ENCODE measurements at regions not wholly inside any gene's neighbourhood (a gene's known extent, or its start where the extent isn't known, plus 50 kb on each side); places are given as distances from the start of the nearest gene placed in this dataset.

- TF ChIP-seq TAF1 (IDR thresholded peaks at IDR 0.05; ENCODE audit: borderline replicate concordance, low read depth, low read length) (no peak), POLR2A (IDR thresholded peaks at IDR 0.05; ENCODE audit: low read depth, low read length) (no peak), POLR2AphosphoS5 (IDR thresholded peaks at IDR 0.05; ENCODE audit: low read depth, low read length) (no peak)
Measured at GRCh38 chr16:6035161-6035560, 937.6 kb upstream of the EEF2KMT start.

Measured in GM12892 (cell line).